Astrocyte of the cerebellum (primary cell): ENCODE measurements at regions not wholly inside any gene's neighbourhood (a gene's known extent, or its start where the extent isn't known, plus 50 kb on each side); places are given as distances from the start of the nearest gene placed in this dataset.

ENCODE experiments used
- DNase-seq: peaks from one replicate; pipeline ENCODE4 v3.0.0-alpha.2; 2011; ENCODE audit warnings: low read depth
- H3K4me3 ChIP-seq: 2 replicates; pipeline ENCODE4 v1.5.1; 2011; ENCODE audit warnings: mild to moderate bottlenecking, low read depth, low read length, moderate library complexity
- CTCF ChIP-seq: IDR thresholded peaks from 2 replicates; pipeline ENCODE4 v1.5.1; 2012; ENCODE audit warnings: low read length, low read depth, moderate library complexity, mild to moderate bottlenecking; ENCODE audit errors: missing control alignments
- in situ Hi-C: cut with HindIII; loops from 2 replicates; pipeline ENCODE4 v1.10.0; 2017; ENCODE audit warnings: low sequenced_read_pairs

GRCh38 chr2:16387461-16387984, 278.1 kb downstream of the CYRIA start:
- in situ Hi-C loops, result no loop called here
- DNase-seq, result no peak
- no peak for TF ChIP-seq CTCF

GRCh38 chr2:16386431-16386830, 279.2 kb downstream of the CYRIA start:
- in situ Hi-C loops, result no loop called here
- no peak for TF ChIP-seq CTCF
- no peak for DNase-seq
- H3K4me3 ChIP-seq, result no peak overlapping the region

More at GRCh38 chr2:16387461-16387984, 278.1 kb downstream of the CYRIA start:
- no peak overlapping the region for H3K4me3 ChIP-seq

- no peak for TF ChIP-seq CTCF
- H3K4me3 ChIP-seq, result no peak overlapping the region
Observed at GRCh38 chr2:16386031-16386430, 279.6 kb downstream of the CYRIA start.

GRCh38 chr2:16385341-16385740, 280.3 kb downstream of the CYRIA start:
- no peak for DNase-seq
- no peak overlapping the region for H3K4me3 ChIP-seq
- in situ Hi-C loops, result no loop called here
- no peak for TF ChIP-seq CTCF

More at GRCh38 chr2:16386031-16386430, 279.6 kb downstream of the CYRIA start:
- no peak for DNase-seq
- in situ Hi-C loops, result no loop called here

GRCh38 chr2:16383411-16383810, 282.2 kb downstream of the CYRIA start:
- in situ Hi-C loops, result no loop called here
- no peak for TF ChIP-seq CTCF
- no peak for DNase-seq
- H3K4me3 ChIP-seq, result no peak overlapping the region

- no peak for DNase-seq
- H3K4me3 ChIP-seq, result no peak overlapping the region
- in situ Hi-C loops, result no loop called here
- no peak for TF ChIP-seq CTCF
Observed at GRCh38 chr2:16382451-16382850, 283.2 kb downstream of the CYRIA start.
